PC-3 (cell line): ENCODE measurements at regions not wholly inside any gene's neighbourhood (a gene's known extent, or its start where the extent isn't known, plus 50 kb on each side); places are given as distances from the start of the nearest gene placed in this dataset.

ENCODE experiments used
- ATAC-seq: fragments of 200-7000 bp; cut with Tn5 transposase; 2 replicates; pipeline ENCODE4 v1.9.1; 2020; ENCODE audit warnings: mild to moderate bottlenecking, moderate library complexity
- BruUV-seq: library from RNA; stranded (reverse); fragments of 400-500 nt; replicated peaks from 2 replicates; lab custom pipeline; 2021; lab: Mats Ljungman, UMichigan
- CTCF ChIA-PET: fragments of 300-600 bp; sonication (Branson Sonifier 250); formaldehyde crosslinking; loops from one replicate; lab custom pipeline; 2022; ENCODE audit warnings: antibody characterized with exemption; lab: Charles Lee
- POLR2A ChIA-PET: fragments of 300-600 bp; sonication (Branson Sonifier 250); formaldehyde crosslinking; loops from one replicate; lab custom pipeline; 2022; ENCODE audit warnings: antibody characterized with exemption; ENCODE audit not compliant: unreplicated experiment; lab: Charles Lee
- DNase-seq: peaks from one replicate; pipeline ENCODE4 v3.0.0-alpha.2; 2015
- H2AFZ ChIP-seq: fragments of 300-600 bp; sonication (generic); 2 replicates; pipeline ENCODE4 v1.6.0; 2016; ENCODE audit warnings: antibody characterized with exemption, low read length
- H3F3A ChIP-seq: fragments of 300-600 bp; sonication (generic); one replicate; pipeline ENCODE4 v1.6.0; 2017; ENCODE audit warnings: antibody characterized with exemption, low read length, control low read depth, mild to moderate bottlenecking; ENCODE audit not compliant: unreplicated experiment
- H3K27ac ChIP-seq: fragments of 300-600 bp; sonication (generic); 2 replicates; pipeline ENCODE4 v1.5.1; 2016; ENCODE audit warnings: mild to moderate bottlenecking, low read length
- H3K27me3 ChIP-seq: fragments of 300-600 bp; sonication (generic); 2 replicates; pipeline ENCODE4 v1.6.1; 2016; ENCODE audit warnings: low read length, mixed read lengths
- H3K36me3 ChIP-seq: fragments of 300-600 bp; sonication (generic); 2 replicates; pipeline ENCODE4 v1.6.1; 2016; ENCODE audit warnings: low read depth, mixed run types, low read length, mixed read lengths
- H3K4me1 ChIP-seq: fragments of 300-600 bp; sonication (generic); 2 replicates; pipeline ENCODE4 v1.5.1; 2016; ENCODE audit warnings: low read length; ENCODE audit not compliant: insufficient read depth
- H3K4me2 ChIP-seq: fragments of 300-600 bp; sonication (generic); 2 replicates; pipeline ENCODE4 v1.6.0; 2016; ENCODE audit warnings: low read length
- H3K4me3 ChIP-seq: fragments of 300-600 bp; sonication (generic); 2 replicates; pipeline ENCODE4 v1.5.1; 2016; ENCODE audit warnings: mild to moderate bottlenecking, low read length, mixed read lengths
- H3K79me2 ChIP-seq: fragments of 300-600 bp; sonication (generic); 2 replicates; pipeline ENCODE4 v1.6.1; 2017; ENCODE audit warnings: low read length, mixed read lengths
- H3K9ac ChIP-seq: fragments of 300-600 bp; sonication (generic); 2 replicates; pipeline ENCODE4 v1.6.0; 2016; ENCODE audit warnings: mild to moderate bottlenecking, low read length
- H3K9me2 ChIP-seq: fragments of 300-600 bp; sonication (generic); replicated peaks from 2 replicates; pipeline ENCODE4 v1.6.1; 2016; ENCODE audit warnings: mixed run types, low read length, mixed read lengths
- H3K9me3 ChIP-seq: fragments of 300-600 bp; sonication (generic); 2 replicates; pipeline ENCODE4 v1.6.1; 2016; ENCODE audit warnings: low read length, mixed read lengths
- H4K20me1 ChIP-seq: fragments of 300-600 bp; sonication (generic); 2 replicates; pipeline ENCODE4 v1.6.1; 2016; ENCODE audit warnings: low read length, mixed read lengths
- EZH2 ChIP-seq: fragments of 300-600 bp; sonication (generic); IDR thresholded peaks from one replicate; pipeline ENCODE4 v1.6.1; 2017; ENCODE audit warnings: antibody characterized with exemption, mild to moderate bottlenecking, low read length; ENCODE audit not compliant: unreplicated experiment
- EZH2phosphoT487 ChIP-seq: fragments of 300-600 bp; sonication (generic); IDR thresholded peaks from 2 replicates; pipeline ENCODE4 v1.6.1; 2018; ENCODE audit warnings: mild to moderate bottlenecking, antibody characterized with exemption, low read length, borderline replicate concordance
- intact Hi-C: fragments of 100-400 bp; cut with micrococcal nuclease; formaldehyde crosslinking; loops from 2 replicates; pipeline ENCODE4 v1.9.0; 2023
- TF ChIP-seq, protein P1 (sequence below): fragments of 300-600 bp; sonication (generic); conservative IDR thresholded peaks from 2 replicates; pipeline ENCODE4 v1.5.1; 2017; ENCODE audit warnings: antibody characterized with exemption, low read depth, mild to moderate bottlenecking, low read length

DNA sequence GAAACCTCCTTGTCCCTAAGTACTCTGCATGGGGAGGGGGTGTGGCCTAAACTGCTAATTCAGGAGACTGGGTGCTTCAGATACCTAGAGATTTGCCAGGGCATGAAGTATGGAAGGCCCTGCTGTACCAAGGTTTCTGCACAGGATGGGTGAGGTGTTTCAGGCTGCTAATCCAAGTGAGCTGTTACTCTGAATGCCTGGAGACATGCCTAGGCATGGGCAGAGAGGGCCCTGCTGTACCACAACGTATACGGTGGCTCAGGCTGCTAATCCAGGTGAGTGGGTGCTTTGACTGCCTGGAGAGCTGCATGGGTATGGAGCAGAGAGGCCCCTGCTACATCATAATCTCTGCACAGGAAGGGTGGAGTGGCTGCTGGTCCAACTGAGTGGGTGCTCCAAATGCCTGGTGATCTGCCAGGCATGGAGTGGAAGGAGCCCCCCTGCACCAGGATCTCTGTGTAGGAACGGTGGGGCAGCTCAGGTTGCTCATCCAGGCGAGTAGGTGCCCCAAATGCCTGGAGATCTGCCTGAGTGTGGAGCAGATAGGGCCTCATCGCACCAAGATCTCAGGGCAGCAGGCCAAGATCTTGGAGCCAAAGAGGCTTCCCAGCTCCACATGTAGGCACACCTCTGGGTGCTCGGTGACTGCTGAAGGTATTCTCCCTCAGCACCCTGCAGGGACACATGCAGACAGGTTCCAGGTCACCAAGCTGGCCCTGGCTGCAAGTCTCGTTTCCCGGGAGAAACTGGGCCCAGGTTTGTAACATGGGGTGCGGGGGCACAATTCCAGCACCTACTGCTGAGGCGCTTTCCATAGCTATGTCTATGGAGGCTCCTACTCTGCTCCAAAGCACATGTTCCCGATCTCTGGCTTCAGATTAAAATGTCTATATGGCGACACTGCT lies 252.5 kb upstream of the PLXNA2 start:
- Histone ChIP-seq H3K9me2 (no peaks in the 10 kb centered on the region), H3K9ac (no peak overlapping the region), H3K9me3 (no peaks in the 10 kb centered on the region), H3K36me3 (no peaks in the 10 kb centered on the region), H3K4me1 (peaks cover 23% of the 10 kb centered on the region), H3K4me3 (no peak overlapping the region), H3F3A (no peaks in the 10 kb centered on the region), H3K79me2 (no peaks in the 10 kb centered on the region), H3K27ac (no peak overlapping the region), H3K4me2 (no peak overlapping the region), H2AFZ (no peak overlapping the region), H4K20me1 (no peaks in the 10 kb centered on the region), H3K27me3 (no peaks in the 10 kb centered on the region)
- no peak for DNase-seq
- POLR2A ChIA-PET, result interaction anchor here (0.6 kb wide), 2 partner anchors 32 to 83 kb away, joined by 3 to 9 read pairs; no protein-coding TSS in a partner anchor
- ATAC-seq, result no peak
- TF ChIP-seq, protein P1, sequence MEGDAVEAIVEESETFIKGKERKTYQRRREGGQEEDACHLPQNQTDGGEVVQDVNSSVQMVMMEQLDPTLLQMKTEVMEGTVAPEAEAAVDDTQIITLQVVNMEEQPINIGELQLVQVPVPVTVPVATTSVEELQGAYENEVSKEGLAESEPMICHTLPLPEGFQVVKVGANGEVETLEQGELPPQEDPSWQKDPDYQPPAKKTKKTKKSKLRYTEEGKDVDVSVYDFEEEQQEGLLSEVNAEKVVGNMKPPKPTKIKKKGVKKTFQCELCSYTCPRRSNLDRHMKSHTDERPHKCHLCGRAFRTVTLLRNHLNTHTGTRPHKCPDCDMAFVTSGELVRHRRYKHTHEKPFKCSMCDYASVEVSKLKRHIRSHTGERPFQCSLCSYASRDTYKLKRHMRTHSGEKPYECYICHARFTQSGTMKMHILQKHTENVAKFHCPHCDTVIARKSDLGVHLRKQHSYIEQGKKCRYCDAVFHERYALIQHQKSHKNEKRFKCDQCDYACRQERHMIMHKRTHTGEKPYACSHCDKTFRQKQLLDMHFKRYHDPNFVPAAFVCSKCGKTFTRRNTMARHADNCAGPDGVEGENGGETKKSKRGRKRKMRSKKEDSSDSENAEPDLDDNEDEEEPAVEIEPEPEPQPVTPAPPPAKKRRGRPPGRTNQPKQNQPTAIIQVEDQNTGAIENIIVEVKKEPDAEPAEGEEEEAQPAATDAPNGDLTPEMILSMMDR, result no peak; the same call in 1 of the 2 replicates
- no peak for TF ChIP-seq EZH2
- TF ChIP-seq EZH2phosphoT487, result no peak
- BruUV-seq, result no TSS peak
- intact Hi-C loops, result no loop called here
- CTCF ChIA-PET, result interaction anchor here (0.5 kb wide), 1 partner anchor 399 kb away, joined by 4 read pairs; no protein-coding TSS in a partner anchor

DNA sequence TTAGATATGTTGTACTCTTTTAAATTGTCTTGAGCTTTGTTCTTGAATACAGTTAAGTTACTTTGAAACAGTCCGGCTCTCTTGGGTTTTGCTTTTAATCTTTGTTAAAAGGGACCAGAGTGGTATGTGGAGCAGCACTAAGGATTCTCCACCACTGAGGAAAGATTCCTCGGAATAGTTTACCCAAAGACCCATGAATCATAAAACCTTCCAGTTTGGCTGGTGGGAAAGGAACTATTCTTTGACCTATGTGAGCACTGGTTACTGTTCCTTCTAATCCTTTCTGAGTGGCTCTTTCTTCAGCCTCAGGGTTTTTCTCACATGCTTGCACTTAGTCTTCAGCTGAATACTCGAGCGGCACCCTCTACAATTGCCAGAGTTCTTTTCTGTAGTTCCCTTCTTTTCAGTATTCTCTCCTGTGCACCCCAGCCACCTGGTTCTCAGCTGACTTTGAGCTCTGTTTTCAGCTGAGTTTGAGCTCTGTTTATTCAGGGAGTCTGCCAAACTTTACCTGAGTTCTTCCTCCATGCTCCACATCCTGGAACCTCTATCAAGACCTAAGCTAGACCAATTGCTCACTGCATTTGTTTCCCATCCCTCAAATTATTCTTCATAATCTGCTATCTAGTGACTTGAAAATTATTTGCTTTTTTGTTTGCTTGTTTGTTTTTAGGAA lies 253.8 kb upstream of the PLXNA2 start:
- POLR2A ChIA-PET, result interaction anchor here (0.6 kb wide), 1 partner anchor 818 kb away, joined by 4 read pairs; no protein-coding TSS in a partner anchor
- Histone ChIP-seq H2AFZ (no peak overlapping the region), H3K4me2 (peak overlapping the region; percentile 4; the same call in 1 of the 2 replicates), H3K27ac (no peak overlapping the region), H3K4me3 (no peak overlapping the region), H3K4me1 (peaks cover 23% of the 10 kb centered on the region), H3K9me2 (no peaks in the 10 kb centered on the region), H3K79me2 (no peaks in the 10 kb centered on the region), H3K9ac (no peak overlapping the region), H4K20me1 (no peaks in the 10 kb centered on the region), H3K36me3 (no peaks in the 10 kb centered on the region), H3K27me3 (no peaks in the 10 kb centered on the region), H3K9me3 (no peaks in the 10 kb centered on the region), H3F3A (no peaks in the 10 kb centered on the region)
- CTCF ChIA-PET, result no interaction called here
- ATAC-seq, result no peak; the same call in 1 of the 2 replicates
- intact Hi-C loops, result no loop called here
- BruUV-seq, result no TSS peak
- TF ChIP-seq, protein P1, result no peak
- no peak for TF ChIP-seq EZH2phosphoT487
- no peak for TF ChIP-seq EZH2
- DNase-seq, result peak; percentile 66
